ENCODE measurements at regions not wholly inside any gene's neighbourhood (a gene's known extent, or its start where the extent isn't known, plus 50 kb on each side); places are given as distances from the start of the nearest gene placed in this dataset.

DNA sequence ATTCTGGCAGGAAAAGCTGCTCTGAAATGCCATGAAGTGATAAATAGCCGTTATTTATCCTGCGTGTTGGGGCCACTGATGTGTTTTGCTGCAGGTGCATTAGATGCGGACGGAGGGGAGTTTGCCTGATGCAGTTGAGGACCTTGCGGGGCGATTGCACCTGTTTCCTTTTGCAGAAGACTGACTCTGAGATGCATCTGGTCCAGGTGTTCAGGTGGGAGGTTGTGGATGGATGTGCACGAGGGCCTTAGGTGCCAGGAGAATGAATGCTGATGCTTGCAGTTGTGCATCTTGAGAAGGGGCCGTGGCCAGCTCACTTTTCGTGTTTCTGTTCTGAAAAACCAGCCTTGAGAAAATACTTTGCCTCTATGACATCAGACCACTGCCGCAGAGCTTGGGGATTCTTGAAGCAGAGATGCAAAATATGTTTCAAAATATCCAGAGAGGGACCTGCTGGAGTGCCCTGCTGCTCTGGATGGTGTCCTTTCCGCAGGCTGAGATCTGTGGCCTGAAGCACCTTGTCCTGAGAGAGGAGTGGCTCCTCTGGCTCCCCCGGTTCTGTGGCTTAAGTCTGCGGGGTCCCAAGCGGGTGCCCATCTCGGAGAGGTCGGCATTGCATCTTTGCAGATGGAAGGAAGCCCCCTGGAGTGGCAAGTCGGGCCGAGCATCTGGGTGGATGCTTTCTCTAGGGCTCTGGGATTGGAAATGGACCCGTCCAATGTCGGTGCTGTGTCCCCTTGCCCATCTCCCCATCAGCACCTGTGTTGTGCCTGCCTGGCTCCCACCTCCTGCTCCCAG is 1031.1 kb downstream of the TBC1D22A start:
- Histone ChIP-seq H3K9me3 (no peaks in the 10 kb centered on the region), H3K36me3 (no peaks in the 10 kb centered on the region), H3K27me3 (no peaks in the 10 kb centered on the region), H3K4me1 (no peaks in the 10 kb centered on the region), H3K4me3 (no peak overlapping the region), H3K27ac (no peak overlapping the region)
- TF ChIP-seq POLR2AphosphoS5 (IDR thresholded peaks at IDR 0.05) (no peak), EP300 (IDR thresholded peaks at IDR 0.05) (no peak), POLR2A (IDR thresholded peaks at IDR 0.05) (no peak)
- TF ChIP-seq, protein P1, sequence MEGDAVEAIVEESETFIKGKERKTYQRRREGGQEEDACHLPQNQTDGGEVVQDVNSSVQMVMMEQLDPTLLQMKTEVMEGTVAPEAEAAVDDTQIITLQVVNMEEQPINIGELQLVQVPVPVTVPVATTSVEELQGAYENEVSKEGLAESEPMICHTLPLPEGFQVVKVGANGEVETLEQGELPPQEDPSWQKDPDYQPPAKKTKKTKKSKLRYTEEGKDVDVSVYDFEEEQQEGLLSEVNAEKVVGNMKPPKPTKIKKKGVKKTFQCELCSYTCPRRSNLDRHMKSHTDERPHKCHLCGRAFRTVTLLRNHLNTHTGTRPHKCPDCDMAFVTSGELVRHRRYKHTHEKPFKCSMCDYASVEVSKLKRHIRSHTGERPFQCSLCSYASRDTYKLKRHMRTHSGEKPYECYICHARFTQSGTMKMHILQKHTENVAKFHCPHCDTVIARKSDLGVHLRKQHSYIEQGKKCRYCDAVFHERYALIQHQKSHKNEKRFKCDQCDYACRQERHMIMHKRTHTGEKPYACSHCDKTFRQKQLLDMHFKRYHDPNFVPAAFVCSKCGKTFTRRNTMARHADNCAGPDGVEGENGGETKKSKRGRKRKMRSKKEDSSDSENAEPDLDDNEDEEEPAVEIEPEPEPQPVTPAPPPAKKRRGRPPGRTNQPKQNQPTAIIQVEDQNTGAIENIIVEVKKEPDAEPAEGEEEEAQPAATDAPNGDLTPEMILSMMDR (IDR thresholded peaks at IDR 0.05) = no peak
- intact Hi-C loops (cut with DNase I) = no loop called here
- 83 to 89% methylated on average over 20 of the region's 20 CpGs for WGBS, 2 donors
- no peak for DNase-seq

DNA sequence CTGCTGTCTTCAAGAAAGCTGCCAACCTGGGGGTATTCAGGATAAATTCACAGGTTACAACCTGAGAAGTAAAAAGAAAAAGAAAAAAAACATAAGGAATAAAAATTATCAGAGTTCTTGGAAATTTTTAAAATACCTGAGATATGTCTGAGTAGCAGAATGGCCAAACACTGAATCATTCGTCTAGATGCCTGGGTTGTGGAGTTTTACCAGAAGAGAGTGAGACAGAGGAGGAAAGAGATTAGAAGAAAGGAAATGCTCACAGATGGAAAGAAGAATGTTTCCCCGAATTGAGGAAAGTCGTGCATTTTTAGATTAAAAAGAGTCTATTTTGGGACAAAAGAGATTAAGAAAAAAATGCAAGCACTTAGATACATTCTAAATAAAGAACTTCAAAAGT is 1026.7 kb downstream of the TBC1D22A start:
- Histone ChIP-seq H3K9me3 (no peaks in the 10 kb centered on the region), H3K36me3 (no peaks in the 10 kb centered on the region), H3K4me3 (no peak overlapping the region), H3K27me3 (peaks cover 0 to 24% (median 3%) of the 10 kb centered on the region in 3 donors), H3K4me1 (no peaks in the 10 kb centered on the region), H3K27ac (no peak overlapping the region)
- no peak for DNase-seq
- WGBS, 2 donors = 32 to 70% methylated on average over 3 of the region's 3 CpGs
- no peak for TF ChIP-seq POLR2AphosphoS5 (IDR thresholded peaks at IDR 0.05)
- TF ChIP-seq, protein P1 (IDR thresholded peaks at IDR 0.05) = no peak
- intact Hi-C loops (cut with DNase I) = no loop called here

DNA sequence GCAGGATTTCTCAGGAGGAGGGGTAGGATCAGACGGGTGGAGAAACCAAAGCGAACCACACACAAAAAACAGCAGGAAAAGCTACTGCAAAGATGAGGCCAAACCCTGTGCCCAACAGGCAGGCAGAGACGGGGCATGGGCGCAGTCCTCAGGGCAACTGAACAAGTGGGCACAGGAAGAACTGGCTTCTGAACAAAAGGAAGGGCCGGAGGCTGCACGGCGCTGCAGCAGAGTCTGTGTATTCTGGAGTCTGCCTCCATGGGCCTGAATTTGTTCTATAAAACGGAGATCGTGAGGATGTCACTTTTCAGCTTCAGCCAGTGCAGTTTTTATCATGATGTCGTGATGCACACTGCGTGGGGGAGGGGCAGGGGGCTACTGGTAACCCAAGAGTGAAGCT is 1026.0 kb downstream of the TBC1D22A start:
- H3K36me3 ChIP-seq = no peaks in the 10 kb centered on the region
- no peak overlapping the region for H3K4me3 ChIP-seq
- H3K27ac ChIP-seq = no peak overlapping the region
- TF ChIP-seq, protein P1 (IDR thresholded peaks at IDR 0.05) = no peak
- TF ChIP-seq POLR2AphosphoS5 (IDR thresholded peaks at IDR 0.05) (no peak), EP300 (IDR thresholded peaks at IDR 0.05) (no peak), POLR2A (IDR thresholded peaks at IDR 0.05) (no peak)
- DNase-seq = no peak
- H3K4me1 ChIP-seq = no peaks in the 10 kb centered on the region
- H3K27me3 ChIP-seq = peaks cover 0 to 27% (median 5%) of the 10 kb centered on the region in 3 donors
- intact Hi-C loops (cut with DNase I) = no loop called here
- H3K9me3 ChIP-seq = no peaks in the 10 kb centered on the region
- 82 to 84% methylated on average over 11 of the region's 11 CpGs for WGBS, 2 donors

DNA sequence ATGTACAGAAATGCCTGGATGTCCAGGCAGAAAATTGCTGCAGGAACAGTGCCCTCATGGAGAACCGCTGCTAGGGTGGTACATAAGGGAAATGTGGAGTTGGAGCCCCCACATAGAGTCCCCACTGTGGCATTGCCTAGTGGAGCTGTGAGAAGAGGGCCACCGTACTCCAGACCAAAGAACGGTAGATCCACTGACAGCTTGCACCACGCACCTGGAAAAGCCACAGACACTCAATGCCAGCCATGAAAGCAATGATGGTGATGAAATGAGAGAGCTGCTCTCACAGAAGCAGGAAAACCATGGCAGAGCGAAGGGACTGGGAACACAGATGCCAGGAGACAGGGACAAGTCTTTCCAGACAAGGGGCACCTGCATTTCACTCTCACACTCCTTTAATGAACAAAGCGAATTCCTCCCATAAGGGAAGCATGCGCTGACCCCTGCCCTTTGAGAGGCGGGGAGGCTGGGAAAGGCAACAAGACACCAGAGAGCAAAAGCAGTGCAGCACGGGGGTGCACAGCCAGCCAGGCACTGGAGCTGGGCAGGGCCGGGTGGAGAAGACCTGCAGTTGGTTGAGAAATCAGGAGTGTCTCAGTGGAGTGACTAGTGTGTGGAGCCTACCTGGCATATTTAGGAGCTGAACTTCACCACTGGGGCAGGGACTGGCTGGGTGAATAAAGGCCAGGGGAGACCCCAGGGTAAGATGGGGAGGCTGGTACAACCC is 1025.2 kb downstream of the TBC1D22A start:
- no peaks in the 10 kb centered on the region for H3K36me3 ChIP-seq
- no peaks in the 10 kb centered on the region for H3K9me3 ChIP-seq
- TF ChIP-seq, protein P1 (IDR thresholded peaks at IDR 0.05) = no peak
- TF ChIP-seq EP300 (IDR thresholded peaks at IDR 0.05) = no peak
- TF ChIP-seq POLR2A (IDR thresholded peaks at IDR 0.05) = no peak
- TF ChIP-seq POLR2AphosphoS5 (IDR thresholded peaks at IDR 0.05) = no peak
- H3K4me1 ChIP-seq = no peaks in the 10 kb centered on the region
- no peak overlapping the region for H3K4me3 ChIP-seq
- H3K27ac ChIP-seq = no peak overlapping the region
- intact Hi-C loops (cut with DNase I) = no loop called here
- 74 to 78% methylated on average over 10 of the region's 10 CpGs for WGBS, 2 donors
- no peak for DNase-seq
- peaks cover 0 to 27% (median 5%) of the 10 kb centered on the region in 3 donors for H3K27me3 ChIP-seq
